ENCODE measurements at regions not wholly inside any gene's neighbourhood (a gene's known extent, or its start where the extent isn't known, plus 50 kb on each side); places are given as distances from the start of the nearest gene placed in this dataset.

DNA sequence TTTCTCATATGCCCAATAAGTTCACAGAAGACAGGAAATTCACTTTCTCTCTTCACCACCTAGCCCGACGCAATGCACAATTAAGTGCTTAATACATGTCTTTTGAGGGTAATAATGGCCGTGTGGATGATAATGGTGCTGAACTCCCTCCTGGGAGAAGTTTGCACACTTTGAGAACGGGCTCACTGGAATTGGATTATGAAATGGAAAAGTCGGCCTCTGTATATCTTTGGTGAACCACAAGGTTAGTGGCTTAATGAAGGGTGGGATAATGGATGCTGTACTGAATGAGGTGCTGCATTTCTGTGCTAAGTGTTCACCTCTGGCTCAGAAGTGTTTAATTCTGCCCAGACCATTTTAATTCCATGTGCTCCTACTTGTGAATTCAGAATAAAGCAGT is 207.5 kb downstream of the IRX2 start:
- no peak overlapping the region for H3K4me3 ChIP-seq
- DNase-seq (ENCODE audit: low spot score) = no peak
- no peak overlapping the region for H3K27ac ChIP-seq
- TF ChIP-seq, protein P1, sequence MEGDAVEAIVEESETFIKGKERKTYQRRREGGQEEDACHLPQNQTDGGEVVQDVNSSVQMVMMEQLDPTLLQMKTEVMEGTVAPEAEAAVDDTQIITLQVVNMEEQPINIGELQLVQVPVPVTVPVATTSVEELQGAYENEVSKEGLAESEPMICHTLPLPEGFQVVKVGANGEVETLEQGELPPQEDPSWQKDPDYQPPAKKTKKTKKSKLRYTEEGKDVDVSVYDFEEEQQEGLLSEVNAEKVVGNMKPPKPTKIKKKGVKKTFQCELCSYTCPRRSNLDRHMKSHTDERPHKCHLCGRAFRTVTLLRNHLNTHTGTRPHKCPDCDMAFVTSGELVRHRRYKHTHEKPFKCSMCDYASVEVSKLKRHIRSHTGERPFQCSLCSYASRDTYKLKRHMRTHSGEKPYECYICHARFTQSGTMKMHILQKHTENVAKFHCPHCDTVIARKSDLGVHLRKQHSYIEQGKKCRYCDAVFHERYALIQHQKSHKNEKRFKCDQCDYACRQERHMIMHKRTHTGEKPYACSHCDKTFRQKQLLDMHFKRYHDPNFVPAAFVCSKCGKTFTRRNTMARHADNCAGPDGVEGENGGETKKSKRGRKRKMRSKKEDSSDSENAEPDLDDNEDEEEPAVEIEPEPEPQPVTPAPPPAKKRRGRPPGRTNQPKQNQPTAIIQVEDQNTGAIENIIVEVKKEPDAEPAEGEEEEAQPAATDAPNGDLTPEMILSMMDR (IDR thresholded peaks at IDR 0.05) = no peak

DNA sequence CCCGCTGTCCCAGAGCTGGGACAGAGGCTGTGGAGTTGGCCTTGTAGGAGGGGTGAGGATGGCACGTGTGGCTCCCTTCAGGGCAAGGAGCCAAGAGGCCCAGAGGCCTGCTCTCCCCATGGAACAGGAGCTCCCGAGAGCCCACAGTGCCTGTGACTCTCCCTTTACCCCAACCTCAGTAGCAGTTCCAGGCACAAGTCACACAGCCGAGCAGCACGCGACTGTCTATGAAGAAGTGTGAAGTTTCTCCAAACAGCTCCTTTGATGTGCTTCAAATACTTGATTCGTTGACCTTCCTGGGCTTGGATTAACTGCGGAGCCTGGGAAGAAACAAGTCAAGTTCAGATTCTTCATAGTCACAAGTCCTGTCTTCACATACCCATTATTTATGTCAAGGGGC is 208.7 kb downstream of the IRX2 start:
- TF ChIP-seq, protein P1 (IDR thresholded peaks at IDR 0.05) = no peak
- DNase-seq (ENCODE audit: low spot score) = peak; percentile 49
- Histone ChIP-seq H3K4me3 (no peak overlapping the region), H3K27ac (no peak overlapping the region)

DNA sequence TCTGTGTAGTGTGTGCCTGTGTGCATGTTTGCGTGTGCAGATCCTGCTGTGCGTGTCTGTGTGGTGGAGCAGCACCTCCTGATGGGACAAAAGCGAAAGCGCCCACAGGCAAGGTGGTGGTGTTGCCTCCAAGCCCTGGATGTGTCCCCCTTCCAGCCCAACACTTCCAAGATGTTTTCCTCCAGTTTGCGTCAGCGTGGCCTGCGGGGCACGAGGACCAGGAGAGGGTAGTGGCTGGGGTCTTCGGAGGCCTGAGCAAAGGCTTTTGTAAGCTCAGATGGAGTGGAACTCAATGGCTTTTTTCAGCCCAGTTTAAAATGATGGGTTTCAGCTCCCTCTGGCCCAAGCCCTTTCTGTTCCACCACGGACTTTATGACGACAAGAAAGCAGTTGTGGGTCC is 209.5 kb downstream of the IRX2 start:
- Histone ChIP-seq H3K27ac (no peak overlapping the region), H3K4me3 (no peak overlapping the region)
- TF ChIP-seq, protein P1 (IDR thresholded peaks at IDR 0.05) = no peak
- peak; percentile 36 for DNase-seq (ENCODE audit: low spot score)

DNA sequence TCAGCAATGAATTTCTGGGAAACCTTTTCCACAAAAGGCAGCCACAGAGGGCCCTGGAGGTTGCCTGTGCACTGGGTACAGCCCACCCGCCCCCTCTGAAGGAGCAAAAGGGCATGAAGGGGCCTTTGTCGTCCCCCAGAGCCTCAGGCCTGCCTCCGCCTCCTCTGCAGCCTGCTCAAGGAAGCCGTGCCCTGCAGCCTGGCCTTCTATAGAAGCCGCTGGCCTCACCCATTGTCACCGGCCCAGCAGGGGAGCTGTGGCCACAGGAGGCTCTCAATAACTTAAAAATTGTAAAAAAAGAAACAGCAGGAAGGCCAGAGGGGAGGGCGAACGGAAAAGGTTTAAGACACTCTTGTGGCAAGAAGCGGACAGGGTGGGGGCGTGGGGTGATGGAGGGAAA is 213.3 kb downstream of the IRX2 start:
- Histone ChIP-seq H3K4me3 (no peak overlapping the region), H3K27ac (no peak overlapping the region)
- DNase-seq (ENCODE audit: low spot score) = peak; percentile 47
- TF ChIP-seq, protein P1 (IDR thresholded peaks at IDR 0.05) = no peak

DNA sequence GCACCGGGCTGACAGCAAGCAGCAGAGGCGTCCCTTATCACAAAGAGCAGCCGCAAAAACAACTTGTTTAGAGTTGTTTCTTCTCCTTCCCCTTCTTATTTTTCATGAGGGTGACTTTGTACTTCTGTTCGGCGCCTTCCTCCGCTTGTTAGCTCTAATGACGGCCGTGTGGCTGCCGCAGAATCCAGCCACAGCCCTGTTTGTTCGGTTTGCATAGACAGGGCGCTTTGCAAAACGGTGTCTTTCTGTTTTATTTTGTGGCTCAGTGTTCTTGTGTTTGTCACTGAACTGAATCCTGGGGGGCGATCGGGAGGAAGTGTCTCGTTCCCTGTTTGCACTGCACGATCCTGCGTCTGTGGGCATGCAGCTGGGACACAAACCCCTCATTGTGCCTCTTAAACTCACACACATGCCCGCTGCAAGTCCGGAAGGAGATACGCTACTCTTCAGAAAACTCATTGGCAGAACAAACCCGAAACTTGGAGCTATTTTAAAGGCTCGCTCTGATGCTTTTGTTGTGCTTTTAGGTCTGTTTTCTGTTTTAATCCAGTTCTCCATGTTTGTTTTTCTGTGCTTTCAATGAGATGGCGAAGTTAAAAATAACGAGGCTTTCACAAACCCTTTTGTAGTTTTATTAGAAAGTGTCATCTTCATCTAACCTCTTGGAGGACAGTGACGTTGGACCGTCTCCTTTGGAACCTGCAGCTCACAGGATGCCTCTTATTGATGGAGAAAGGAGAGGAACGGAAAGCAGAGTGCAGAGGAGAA is 213.9 kb downstream of the IRX2 start:
- no peak overlapping the region for H3K4me3 ChIP-seq
- peak; percentile 16 for DNase-seq (ENCODE audit: low spot score)
- no peak overlapping the region for H3K27ac ChIP-seq
- TF ChIP-seq, protein P1 (IDR thresholded peaks at IDR 0.05) = no peak

DNA sequence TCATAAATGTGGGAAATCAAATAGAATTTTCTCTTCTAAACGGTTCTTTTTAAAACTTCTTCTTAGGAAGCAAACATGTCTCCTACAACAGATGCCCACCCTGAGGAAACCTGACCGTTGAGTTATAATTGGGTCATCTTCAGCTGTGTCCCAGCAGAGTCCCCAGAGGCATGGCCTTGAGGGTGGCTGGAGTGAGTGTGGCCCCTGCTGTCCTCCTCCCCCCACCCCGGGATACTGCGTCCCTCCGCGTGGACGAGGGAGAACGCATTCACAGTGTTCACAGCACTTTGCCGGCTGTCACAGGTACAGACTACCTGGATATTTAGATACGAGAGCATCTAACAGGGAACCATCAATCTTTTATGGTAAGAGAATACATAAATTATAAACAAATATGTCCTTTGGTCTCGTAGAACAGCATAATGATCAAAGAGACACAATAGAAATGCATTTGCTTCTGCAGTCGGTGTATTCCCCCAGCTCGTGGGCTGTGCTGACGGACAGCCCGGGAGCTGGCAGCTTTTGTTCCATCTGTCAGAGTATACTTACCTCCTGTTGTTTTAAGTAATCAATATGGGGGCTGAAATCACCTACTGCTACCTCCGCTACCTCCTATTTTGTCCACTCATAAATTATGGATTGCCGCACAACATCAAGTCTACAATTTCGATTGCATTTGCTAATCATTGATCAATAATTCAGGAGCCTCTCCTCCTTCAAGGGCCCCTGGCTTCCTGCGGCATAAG is 214.7 kb downstream of the IRX2 start:
- TF ChIP-seq, protein P1 (IDR thresholded peaks at IDR 0.05) = no peak
- peak; percentile 45 for DNase-seq (ENCODE audit: low spot score)
- Histone ChIP-seq H3K4me3 (no peak overlapping the region), H3K27ac (no peak overlapping the region)

DNA sequence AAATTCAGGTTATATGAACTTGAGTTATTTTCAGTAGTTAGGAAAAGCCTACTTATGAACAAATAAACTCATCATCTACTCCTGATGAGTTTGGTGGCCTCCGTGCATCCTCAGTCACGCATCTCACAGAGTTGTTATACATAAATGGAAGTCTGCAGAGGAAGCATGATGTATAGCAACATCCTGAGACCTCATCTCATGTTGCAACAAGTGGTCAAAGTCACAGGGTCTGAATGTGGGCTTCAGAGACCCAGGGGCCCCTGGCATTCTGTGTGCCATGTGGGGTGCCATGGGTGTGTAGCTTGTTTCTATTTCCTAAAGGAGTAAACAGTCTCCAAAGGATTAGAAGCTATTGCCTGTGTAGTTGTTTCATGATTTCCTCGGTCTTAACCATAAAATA is 216.5 kb downstream of the IRX2 start:
- H3K27ac ChIP-seq = no peak overlapping the region
- H3K4me3 ChIP-seq = no peak overlapping the region
- TF ChIP-seq, protein P1 (IDR thresholded peaks at IDR 0.05) = no peak
- DNase-seq (ENCODE audit: low spot score) = peak; percentile 24
